Gastroesophageal sphincter (tissue), 4 donors: ENCODE measurements at regions not wholly inside any gene's neighbourhood (a gene's known extent, or its start where the extent isn't known, plus 50 kb on each side); places are given as distances from the start of the nearest gene placed in this dataset.
"Not testable (repeated sequence)": the region's sequence is repeated elsewhere in the genome, so short reads cannot be mapped to it uniquely, and the experiment has no call there.

ENCODE experiments used
- ATAC-seq: fragments of 150-250 bp; one replicate; pipeline ENCODE4 v1.9.1; 2016; ENCODE audit warnings: mild to moderate bottlenecking, moderate library complexity
- H3K27ac ChIP-seq, 4 donors: fragments of 200-600 bp; sonication (generic) in 3 of 4; 1 replicate in 3 of 4; 2 replicates in 1 of 4; pipeline ENCODE4 v1.5.1; 2016 to 2019
- H3K27me3 ChIP-seq: fragments of 200-600 bp; sonication (generic); one replicate; pipeline ENCODE4 v1.5.1; 2019
- H3K36me3 ChIP-seq, 2 donors: fragments of 200-600 bp; sonication (generic); one replicate each; pipeline ENCODE4 v1.5.1; 2019; ENCODE audit warnings: control low read depth in 1 of 2
- H3K4me1 ChIP-seq, 3 donors: fragments of 200-600 bp; sonication (generic); 1 replicate in 2 of 3; 2 replicates in 1 of 3; pipeline ENCODE4 v1.5.1; 2016 to 2019; ENCODE audit warnings: control low read depth in 2 of 3
- H3K4me3 ChIP-seq, 2 donors: fragments of 200-600 bp; sonication (generic); one replicate each; pipeline ENCODE4 v1.5.1; 2019; ENCODE audit warnings: mild to moderate bottlenecking in 1 of 2, moderate library complexity in 1 of 2
- H3K9me3 ChIP-seq, 3 donors: fragments of 200-600 bp; sonication (generic); one replicate each; pipeline ENCODE4 v1.5.1; 2017 to 2019; ENCODE audit warnings: control low read depth in 2 of 3
- CTCF ChIP-seq, 4 experiments: fragments of 200-600 bp in 2 of 4; fragments of 450-650 bp in 2 of 4; sonication (generic) in 1 of 4; IDR thresholded peaks; one replicate each; pipeline ENCODE4 v1.5.1; 2017 to 2019; ENCODE audit warnings: antibody characterized with exemption in 4 of 4, mild to moderate bottlenecking in 2 of 4, moderate library complexity in 2 of 4
- EP300 ChIP-seq: sonication (generic); formaldehyde crosslinking; IDR thresholded peaks from one replicate; pipeline ENCODE4 v1.6.1; 2017; ENCODE audit warnings: antibody characterized with exemption, mild to moderate bottlenecking
- POLR2A ChIP-seq, 2 donors: fragments of 450-650 bp; IDR thresholded peaks; one replicate each; pipeline ENCODE4 v1.6.1; 2017; ENCODE audit warnings: antibody characterized with exemption in 2 of 2, mild to moderate bottlenecking in 2 of 2, moderate library complexity in 1 of 2
- POLR2AphosphoS5 ChIP-seq: sonication (generic); formaldehyde crosslinking; IDR thresholded peaks from one replicate; pipeline ENCODE4 v1.6.1; 2017; ENCODE audit warnings: antibody characterized with exemption
- WGBS, 2 donors: methylation state at CpG; one replicate each; pipeline ENCODE4 v1.1.5; 2018; ENCODE audit warnings: low coverage in 1 of 2; 5-methylcytosine and 5-hydroxymethylcytosine counted together

- Histone ChIP-seq H3K4me1 (peaks cover 0 to 19% (median 3%) of the 10 kb centered on the region in 3 donors), H3K27ac (no peak overlapping the region), H3K4me3 (no peak overlapping the region), H3K27me3 (no peaks in the 10 kb centered on the region), H3K36me3 (no peaks in the 10 kb centered on the region), H3K9me3 (no peaks in the 10 kb centered on the region)
- TF ChIP-seq EP300 = no peak
- peak in 2 of 4 experiments; percentile 16 to 38 for TF ChIP-seq CTCF (IDR thresholded peaks at IDR 0.05)
- no peak for TF ChIP-seq POLR2A (IDR thresholded peaks at IDR 0.05)
- no peak for ATAC-seq
- WGBS, 2 donors = 37 to 48% methylated on average over 3 of the region's 3 CpGs
Measured at GRCh38 chr14:59132796-59133494, 55.5 kb upstream of the DAAM1 start.

GRCh38 chr14:59133709-59134108, 54.8 kb upstream of the DAAM1 start:
- H3K27me3 ChIP-seq = no peaks in the 10 kb centered on the region
- peaks cover 0 to 19% (median 3%) of the 10 kb centered on the region in 3 donors for H3K4me1 ChIP-seq
- 59 to 76% methylated on average over 3 to 4 of the region's 4 CpGs for WGBS, 2 donors
- H3K27ac ChIP-seq = no peak overlapping the region
- TF ChIP-seq EP300 = no peak
- TF ChIP-seq POLR2A (IDR thresholded peaks at IDR 0.05) = no peak
- no peak for TF ChIP-seq CTCF (IDR thresholded peaks at IDR 0.05)
- no peak for TF ChIP-seq POLR2AphosphoS5
- no peak overlapping the region for H3K4me3 ChIP-seq
- no peak for ATAC-seq
- H3K9me3 ChIP-seq = no peaks in the 10 kb centered on the region
- no peaks in the 10 kb centered on the region for H3K36me3 ChIP-seq

GRCh38 chr14:59134307-59134706, 54.2 kb upstream of the DAAM1 start:
- no peak overlapping the region for H3K4me3 ChIP-seq
- no peak for ATAC-seq
- TF ChIP-seq POLR2A (IDR thresholded peaks at IDR 0.05) (no peak), POLR2AphosphoS5 (no peak), EP300 (no peak), CTCF (IDR thresholded peaks at IDR 0.05) (no peak)
- H3K36me3 ChIP-seq = no peaks in the 10 kb centered on the region
- no peak overlapping the region for H3K27ac ChIP-seq
- 100% methylated on average over 1 to 2 of the region's 3 CpGs for WGBS, 2 donors
- peaks cover 0 to 19% (median 3%) of the 10 kb centered on the region in 3 donors for H3K4me1 ChIP-seq
- H3K27me3 ChIP-seq = no peaks in the 10 kb centered on the region
- H3K9me3 ChIP-seq = no peaks in the 10 kb centered on the region

GRCh38 chr14:59137256-59137655, 51.2 kb upstream of the DAAM1 start:
- peaks cover 0 to 19% (median 3%) of the 10 kb centered on the region in 3 donors for H3K4me1 ChIP-seq
- WGBS, 2 donors = 90 to 95% methylated on average over 2 to 3 of the region's 3 CpGs
- H3K36me3 ChIP-seq = no peaks in the 10 kb centered on the region
- TF ChIP-seq CTCF (IDR thresholded peaks at IDR 0.05) (no peak), POLR2A (IDR thresholded peaks at IDR 0.05) (no peak), EP300 (no peak), POLR2AphosphoS5 (no peak)
- ATAC-seq = no peak
- no peaks in the 10 kb centered on the region for H3K9me3 ChIP-seq
- no peaks in the 10 kb centered on the region for H3K27me3 ChIP-seq
- no peak overlapping the region for H3K27ac ChIP-seq
- no peak overlapping the region for H3K4me3 ChIP-seq

- not testable (repeated sequence) for H3K4me1 ChIP-seq, H3K36me3 ChIP-seq, H3K4me3 ChIP-seq, H3K27ac ChIP-seq, H3K27me3 ChIP-seq, ATAC-seq, H3K9me3 ChIP-seq
- 80 to 85% methylated on average over 5 of the region's 5 CpGs for WGBS, 2 donors
Measured at GRCh38 chr14:59138576-59138975, 49.9 kb upstream of the DAAM1 start.
